GM18498 (cell line): ENCODE measurements at regions not wholly inside any gene's neighbourhood (a gene's known extent, or its start where the extent isn't known, plus 50 kb on each side); places are given as distances from the start of the nearest gene placed in this dataset.

ENCODE experiments used
- ATAC-seq: cut with Tn5 transposase; IDR thresholded peaks from one replicate; pipeline ENCODE4 v1.9.1; 2021; ENCODE audit warnings: mild to moderate bottlenecking, moderate library complexity; ENCODE audit not compliant: unreplicated experiment

DNA sequence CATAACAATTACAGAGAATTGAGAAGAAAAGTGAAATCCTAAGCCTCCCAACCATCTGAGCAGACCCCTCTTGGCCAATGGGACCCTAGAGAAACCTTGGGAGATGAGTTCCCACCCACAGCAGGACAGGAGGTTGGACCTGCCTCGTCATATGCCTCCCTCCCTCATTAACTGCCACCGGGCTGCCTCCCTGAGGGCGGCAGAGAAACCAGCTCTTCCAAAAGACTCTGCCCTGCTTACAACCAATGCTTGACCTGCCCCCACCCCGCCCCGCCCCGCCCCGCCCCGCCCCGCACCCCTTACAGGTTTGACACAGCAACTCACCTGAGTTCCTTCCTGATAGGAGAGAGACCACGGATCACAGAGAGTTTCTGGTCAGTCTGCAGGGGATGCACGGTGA, 86.1 kb downstream of the ADRA2C start:
- no peak for ATAC-seq

GRCh38 chr4:3852711-3853110, 86.5 kb downstream of the ADRA2C start:
- no peak for ATAC-seq

DNA sequence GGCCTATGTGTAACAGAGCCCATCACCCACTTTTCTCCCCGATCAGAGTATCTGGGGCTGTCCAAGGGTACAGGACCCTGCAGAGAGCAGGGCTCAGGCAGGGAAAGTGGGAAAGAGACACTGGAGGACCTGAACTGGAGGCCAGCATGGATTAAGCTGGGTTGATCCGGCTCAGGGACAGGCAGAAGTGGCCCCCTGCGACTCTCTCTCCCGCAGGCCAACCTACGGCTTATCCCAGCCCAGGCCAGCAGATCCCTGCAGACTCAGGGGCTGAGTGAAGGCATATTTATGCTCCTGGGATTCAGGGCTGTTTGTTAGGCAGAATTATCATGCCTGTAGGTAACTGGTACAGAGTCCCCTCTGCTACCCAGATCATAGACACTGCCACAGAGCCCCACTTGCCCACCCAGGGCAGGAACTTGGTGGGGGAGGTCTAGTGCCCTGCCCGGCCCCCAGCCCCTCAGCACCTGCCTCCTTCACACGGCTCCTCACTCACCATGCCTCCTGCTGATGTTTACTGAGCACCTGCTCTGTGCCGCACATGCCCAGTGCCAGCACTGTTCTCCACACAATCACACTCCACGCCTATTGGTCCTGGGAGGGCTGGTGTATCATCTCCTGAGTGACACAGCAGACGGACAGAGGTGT, 87.3 kb downstream of the ADRA2C start:
- no peak for ATAC-seq

DNA sequence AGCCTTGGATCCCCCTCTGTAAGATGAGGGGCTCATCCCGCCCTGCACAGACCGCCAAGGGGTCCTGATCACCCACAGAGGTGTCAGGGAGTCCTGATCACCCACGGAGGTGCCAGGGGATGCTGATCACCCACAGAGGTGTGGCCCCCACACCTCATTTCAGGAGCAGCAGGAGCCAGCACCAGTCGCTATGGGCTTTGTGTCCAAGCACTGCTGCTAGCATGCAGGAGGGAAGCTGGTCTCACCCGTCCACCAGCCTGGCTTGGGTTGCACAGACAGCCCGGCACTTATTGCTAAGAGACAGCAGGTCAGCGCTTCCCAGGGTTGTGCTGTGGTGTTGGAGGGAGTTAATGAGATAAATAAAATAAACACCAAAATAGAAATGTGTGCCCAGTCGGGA, 88.5 kb downstream of the ADRA2C start:
- no peak for ATAC-seq

DNA sequence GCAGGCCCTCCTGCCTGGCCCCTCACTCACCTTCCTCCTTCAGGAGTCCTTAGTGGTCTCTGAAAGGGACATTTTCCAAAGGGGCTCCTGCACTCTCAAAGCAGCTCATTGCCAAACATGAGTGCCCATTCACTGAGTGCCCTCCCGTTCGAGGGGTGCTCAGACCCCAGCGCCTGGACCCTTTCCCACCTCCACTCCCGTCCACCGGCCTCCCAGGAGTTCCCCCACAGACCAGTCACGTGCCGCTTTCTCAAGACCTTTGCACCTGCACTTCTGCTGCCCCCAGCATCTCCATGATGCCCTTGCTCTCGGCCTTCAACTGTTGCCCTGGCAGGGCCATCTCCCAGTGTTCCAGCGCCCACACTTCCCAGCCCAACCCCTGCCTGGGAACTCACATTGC, 89.5 kb downstream of the ADRA2C start:
- no peak for ATAC-seq

DNA sequence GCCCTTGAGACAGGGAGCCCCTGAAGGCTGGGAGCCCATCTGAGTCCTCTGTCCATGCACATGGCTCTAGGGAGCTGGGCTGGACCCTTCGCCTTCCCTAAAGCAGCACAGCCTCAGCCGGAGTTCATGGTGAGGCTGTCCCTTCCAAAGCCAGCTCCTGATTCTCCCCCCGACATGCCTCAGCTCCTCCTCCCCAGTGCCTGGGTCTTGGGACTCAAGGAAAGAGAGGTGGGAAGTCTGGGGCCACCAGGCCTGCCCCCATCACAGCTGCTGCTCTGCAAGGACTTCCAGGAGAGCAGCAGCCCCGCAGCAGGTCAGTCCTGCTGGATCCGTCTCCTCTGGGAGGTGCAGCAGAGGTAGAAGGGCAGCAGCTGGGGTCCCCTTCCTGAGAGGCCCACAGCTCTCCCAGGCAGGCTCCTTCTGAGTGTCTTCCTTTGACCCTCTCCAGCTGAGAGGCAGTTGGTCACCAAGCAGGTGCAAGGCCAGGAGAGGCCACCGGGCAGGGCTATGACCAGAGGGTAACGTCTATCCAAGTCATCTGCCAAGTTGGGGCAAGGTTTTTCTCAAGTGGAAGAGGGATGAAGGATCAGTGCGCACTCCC, 90.5 kb downstream of the ADRA2C start:
- ATAC-seq = no peak

GRCh38 chr4:3857269-3857926, 91.2 kb downstream of the ADRA2C start:
- no peak for ATAC-seq

DNA sequence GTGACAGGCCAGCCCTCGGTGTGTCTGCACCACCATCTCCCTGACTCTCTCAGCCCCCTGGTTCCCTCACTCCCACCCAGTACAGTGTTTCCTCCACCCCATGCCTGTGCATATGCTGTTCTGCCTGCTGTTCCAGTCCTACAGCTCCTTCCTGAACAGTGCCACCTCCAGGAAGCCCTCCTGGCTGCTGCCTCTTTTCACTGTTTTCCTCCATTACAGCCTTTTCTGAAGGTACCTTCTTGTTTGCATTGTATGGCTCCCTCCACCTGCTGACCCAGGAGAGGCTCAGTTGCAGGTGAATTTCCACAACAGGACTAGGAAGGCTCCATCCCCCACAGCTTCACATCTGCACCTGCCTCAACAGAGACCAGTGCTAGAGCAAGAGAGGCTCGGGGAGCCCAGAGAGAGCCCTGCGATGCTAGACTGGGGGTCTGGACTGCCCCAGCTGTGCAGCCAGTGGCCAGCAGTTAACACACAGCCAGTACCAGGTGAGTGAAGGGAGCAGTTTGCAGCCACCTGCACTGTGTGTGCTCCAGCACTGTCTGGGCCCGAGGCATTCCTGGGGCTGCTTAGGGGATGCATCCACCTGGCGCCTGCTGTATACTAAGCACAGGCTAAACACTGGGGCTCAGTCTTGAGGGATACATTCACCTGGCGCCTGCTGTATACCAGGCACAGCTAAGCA, 92.0 kb downstream of the ADRA2C start:
- ATAC-seq = no peak

- ATAC-seq = no peak
Measured at GRCh38 chr4:3858765-3859388, 92.7 kb downstream of the ADRA2C start.

- ATAC-seq = no peak
Measured at GRCh38 chr4:3859571-3859970, 93.4 kb downstream of the ADRA2C start.

DNA sequence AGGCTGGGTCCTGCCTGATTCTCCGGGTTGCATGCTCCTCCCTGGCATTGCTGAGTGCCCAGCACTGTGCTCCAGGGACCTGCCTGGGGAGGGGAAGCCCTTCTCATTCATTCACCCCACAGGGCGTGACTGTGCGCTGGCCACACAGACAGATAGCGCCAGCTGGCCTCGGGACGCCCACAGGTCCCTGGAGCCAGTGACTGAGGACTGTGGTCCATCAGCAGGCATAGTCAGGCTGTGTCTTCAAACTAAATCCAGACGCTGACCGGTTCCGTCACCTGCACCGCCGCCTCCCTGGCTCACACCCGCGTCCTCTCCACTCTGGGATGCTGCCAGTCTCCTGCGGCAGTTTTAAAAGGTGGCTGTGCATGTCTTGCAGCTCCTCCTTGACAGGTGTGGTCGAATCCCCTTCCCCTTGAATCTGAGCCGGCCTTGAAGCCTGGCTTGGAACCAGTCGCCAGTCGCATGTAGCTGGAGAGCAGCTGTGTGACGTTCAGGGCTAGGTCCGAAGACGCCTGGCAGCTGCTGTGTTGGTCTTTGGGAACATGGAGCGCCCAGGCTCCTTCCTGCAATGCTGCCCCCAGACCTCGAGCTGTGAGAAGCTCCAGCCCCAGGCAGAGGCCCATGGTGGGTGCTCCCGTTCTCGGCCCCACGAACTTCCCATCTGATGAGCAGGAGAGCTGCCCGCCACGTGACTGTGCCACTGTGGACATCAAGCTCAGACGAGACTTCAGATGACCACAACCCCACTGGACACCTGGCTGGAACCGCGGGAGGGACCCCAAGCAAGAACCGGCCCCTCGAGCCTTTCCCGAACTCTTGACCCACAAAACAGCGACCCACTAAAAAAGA, 94.1 kb downstream of the ADRA2C start:
- ATAC-seq = no peak

GRCh38 chr4:3860913-3861636, 94.9 kb downstream of the ADRA2C start:
- ATAC-seq = no peak

DNA sequence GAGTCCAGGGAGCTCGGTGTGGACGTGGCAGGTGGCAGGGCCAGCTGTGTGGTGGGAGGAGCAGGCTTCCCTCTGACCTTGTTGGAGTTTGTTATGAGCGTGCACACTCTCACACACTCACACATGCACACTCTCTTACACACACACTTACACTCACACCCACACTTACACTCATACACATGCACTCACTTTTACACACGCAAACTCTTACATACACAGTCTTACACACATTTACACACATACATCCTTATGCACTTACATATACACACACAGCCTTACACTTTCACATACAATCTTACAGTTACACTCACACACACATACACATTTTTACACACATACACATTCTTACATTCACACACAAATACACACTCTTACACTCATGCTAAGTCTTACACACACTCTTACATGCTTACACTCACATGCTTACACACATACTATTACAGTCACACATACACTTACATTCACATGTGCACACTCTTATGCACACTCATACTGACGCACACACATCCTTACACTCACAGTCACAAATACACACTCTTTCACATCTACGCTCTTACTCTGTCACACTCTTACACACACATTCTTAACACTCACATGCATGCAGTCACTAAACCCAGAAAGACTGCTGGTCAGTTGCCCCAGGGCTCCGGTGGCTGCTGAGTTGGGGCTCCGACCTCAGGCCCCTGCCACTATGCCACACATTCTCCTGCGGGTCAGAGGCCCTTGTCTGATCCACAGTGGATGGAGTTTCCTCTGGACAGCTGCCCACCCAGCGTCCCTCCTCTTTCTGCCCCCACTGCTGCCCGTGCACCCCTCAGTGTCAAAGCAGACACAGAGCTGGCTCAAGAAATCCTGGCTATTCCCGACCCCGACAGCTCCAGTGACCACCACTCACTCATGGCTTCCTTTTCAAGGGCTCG, 95.8 kb downstream of the ADRA2C start:
- ATAC-seq = no peak

- ATAC-seq = no peak
Measured at GRCh38 chr4:3862640-3863420, 96.6 kb downstream of the ADRA2C start.

GRCh38 chr4:3863841-3864741, 97.9 kb downstream of the ADRA2C start:
- no peak for ATAC-seq

DNA sequence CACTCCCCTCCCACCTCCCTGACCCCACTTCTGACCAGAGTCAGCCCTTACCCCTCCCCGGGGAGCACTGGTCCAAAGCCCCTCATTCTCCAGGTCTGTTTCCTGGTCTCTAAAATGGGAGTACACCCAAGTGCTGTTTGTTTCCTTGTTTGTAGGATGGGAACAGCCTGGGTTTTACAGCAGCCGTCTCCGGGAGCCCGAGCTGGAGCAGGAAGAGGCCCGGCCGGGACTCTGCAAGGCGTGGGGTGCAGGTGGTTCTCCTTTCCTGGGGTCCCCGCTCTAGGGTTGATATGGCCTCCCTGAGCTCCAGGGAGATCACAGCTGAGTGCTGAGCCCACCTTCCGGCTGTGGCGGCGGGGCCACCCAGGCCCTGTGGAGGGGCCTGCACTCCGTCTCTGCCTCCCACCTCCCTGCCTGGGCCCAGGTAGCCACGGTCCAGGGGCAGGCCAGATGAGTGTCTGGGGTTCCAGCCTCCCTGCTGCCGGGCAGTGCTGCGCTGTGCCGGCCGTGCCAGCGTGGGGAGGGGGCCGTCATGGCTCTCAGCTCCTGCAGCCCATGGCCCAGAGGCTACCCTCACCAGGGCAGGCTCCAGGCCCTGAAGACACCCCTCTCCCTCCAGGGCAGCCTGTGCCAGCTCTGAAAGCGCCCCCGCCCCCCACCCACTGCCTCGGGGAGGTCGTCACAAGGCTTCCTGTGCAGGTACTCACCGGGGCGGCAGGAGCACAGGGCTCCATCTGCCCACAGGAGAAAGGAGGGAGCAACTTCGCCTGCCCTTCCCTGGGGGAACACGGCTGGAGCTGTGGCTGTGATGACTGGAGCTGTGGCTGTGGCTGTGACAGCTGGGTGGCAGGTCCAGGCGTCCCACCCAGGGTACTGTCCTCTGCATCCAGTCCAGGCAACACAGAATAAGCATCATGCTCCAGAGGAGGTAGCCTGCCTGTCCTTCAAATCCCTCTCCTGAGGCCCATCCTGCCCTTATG, 98.8 kb downstream of the ADRA2C start:
- ATAC-seq = no peak
